Ectodermal cell (in vitro differentiated cells): ENCODE measurements at regions not wholly inside any gene's neighbourhood (a gene's known extent, or its start where the extent isn't known, plus 50 kb on each side); places are given as distances from the start of the nearest gene placed in this dataset.
"Not testable (repeated sequence)": the region's sequence is repeated elsewhere in the genome, so short reads cannot be mapped to it uniquely, and the experiment has no call there.

Source experiments
- H3K27ac ChIP-seq: 2 replicates; pipeline ENCODE4 v1.7.0; 2013; ENCODE audit warnings: mild to moderate bottlenecking, low read depth, low read length; ENCODE audit not compliant: insufficient read depth, poor library complexity, severe bottlenecking
- H3K27me3 ChIP-seq: 2 replicates; pipeline ENCODE4 v1.7.0; 2013; ENCODE audit warnings: mild to moderate bottlenecking, low read length; ENCODE audit not compliant: insufficient read depth, control insufficient read depth, poor library complexity, severe bottlenecking
- H3K36me3 ChIP-seq: one replicate; pipeline ENCODE4 v1.7.0; 2013; ENCODE audit warnings: low read length; ENCODE audit not compliant: control insufficient read depth, insufficient read depth
- H3K4me1 ChIP-seq: one replicate; pipeline ENCODE4 v1.7.0; 2013; ENCODE audit warnings: low read length; ENCODE audit not compliant: control insufficient read depth, insufficient read depth
- H3K4me3 ChIP-seq: 2 replicates; pipeline ENCODE4 v1.7.0; 2013; ENCODE audit warnings: low read depth, low read length, control low read depth; ENCODE audit not compliant: insufficient read depth
- H3K9me3 ChIP-seq: 2 replicates; pipeline ENCODE4 v1.7.0; 2013; ENCODE audit warnings: mild to moderate bottlenecking, low read length, moderate library complexity; ENCODE audit not compliant: control insufficient read depth
- WGBS, 2 experiments: methylation state at CpG; one replicate each; pipeline ENCODE4 v1.1.7; 2013; ENCODE audit warnings: missing lambda C conversion rate in 2 of 2; 5-methylcytosine and 5-hydroxymethylcytosine counted together

DNA sequence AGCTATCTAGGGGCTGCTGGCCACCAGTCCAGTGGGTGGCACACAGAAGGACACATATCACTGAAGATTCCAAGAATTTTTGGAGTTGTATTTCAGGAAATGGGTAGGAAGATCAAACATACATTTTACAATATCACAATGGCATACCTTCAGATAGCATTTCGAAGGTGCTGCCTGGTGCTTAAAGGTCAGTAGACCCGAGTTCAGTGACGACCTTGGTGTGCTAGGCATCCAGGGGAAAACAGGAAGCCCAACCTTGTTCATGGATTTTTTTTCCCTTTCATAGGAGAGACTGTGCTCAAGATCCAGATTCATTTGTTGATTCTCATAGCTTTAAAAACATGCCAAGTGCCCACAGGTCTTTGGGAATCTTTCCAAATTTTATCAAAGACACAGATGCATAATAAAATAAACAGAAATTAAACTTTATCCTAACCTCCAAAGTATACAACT, 51.0 kb upstream of the RCBTB2 start:
- Histone ChIP-seq H3K27me3 (no peaks in the 10 kb centered on the region), H3K27ac (no peak overlapping the region), H3K4me3 (no peak overlapping the region), H3K4me1 (peaks cover 4% of the 10 kb centered on the region), H3K9me3 (no peaks in the 10 kb centered on the region), H3K36me3 (no peaks in the 10 kb centered on the region)
- WGBS, 2 experiments = 91 to 100% methylated on average over 3 of the region's 3 CpGs

DNA sequence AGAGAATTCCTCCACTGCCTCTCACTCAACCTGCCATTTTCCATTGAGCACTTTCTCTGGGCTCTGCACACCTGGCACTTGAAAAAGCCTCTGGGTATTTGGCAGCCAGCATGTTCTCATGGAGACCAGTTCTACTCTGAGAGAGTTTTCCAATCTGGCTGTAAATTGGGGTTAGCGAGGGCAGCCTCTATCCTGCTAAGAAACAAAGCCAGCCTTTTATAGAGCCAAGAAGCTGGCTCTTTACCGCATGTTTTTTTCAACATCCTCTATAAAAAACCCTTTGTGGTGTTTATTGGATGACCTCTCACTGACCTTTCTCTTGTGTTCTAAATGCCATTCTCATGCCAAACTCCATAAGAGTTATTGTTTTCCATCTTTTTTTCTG, 52.6 kb upstream of the RCBTB2 start:
- H3K27me3 ChIP-seq = no peaks in the 10 kb centered on the region
- peaks cover 4% of the 10 kb centered on the region for H3K4me1 ChIP-seq
- H3K27ac ChIP-seq = peak overlapping the region; percentile 11
- no peaks in the 10 kb centered on the region for H3K9me3 ChIP-seq
- 30 to 40% methylated on average over 2 of the region's 2 CpGs for WGBS, 2 experiments
- no peak overlapping the region for H3K4me3 ChIP-seq
- no peaks in the 10 kb centered on the region for H3K36me3 ChIP-seq

DNA sequence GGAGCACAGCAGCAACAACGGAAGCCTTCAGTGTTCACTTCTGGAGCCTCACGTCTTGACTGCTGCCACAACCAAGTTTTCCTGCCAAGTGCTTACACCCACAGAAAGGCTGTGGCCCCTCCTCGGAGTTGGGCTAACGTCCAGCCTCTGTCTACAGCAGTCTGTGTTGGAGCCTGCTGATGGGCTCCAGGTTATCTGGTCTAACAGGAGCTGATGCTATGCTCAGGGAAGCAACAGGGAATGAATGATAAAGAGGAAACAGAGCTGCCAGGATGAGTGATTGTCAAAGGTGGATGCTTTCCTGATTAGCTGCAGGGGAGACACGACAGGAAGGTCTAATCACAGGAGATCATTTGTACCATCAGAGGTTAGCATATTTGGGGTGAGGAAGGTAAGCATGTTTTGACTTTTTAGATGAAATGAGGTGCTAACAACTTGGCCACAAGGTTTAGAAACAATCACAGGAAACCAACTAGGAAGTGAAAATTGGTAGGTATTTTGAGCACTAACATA, 53.8 kb upstream of the RCBTB2 start:
- peaks cover 4% of the 10 kb centered on the region for H3K4me1 ChIP-seq
- no peaks in the 10 kb centered on the region for H3K27me3 ChIP-seq
- H3K4me3 ChIP-seq = no peak overlapping the region
- H3K36me3 ChIP-seq = no peaks in the 10 kb centered on the region
- WGBS, 2 experiments = 73 to 82% methylated on average over 5 of the region's 5 CpGs
- no peaks in the 10 kb centered on the region for H3K9me3 ChIP-seq
- H3K27ac ChIP-seq = no peak overlapping the region

GRCh38 chr13:48588120-48588519, 55.2 kb upstream of the RCBTB2 start:
- no peaks in the 10 kb centered on the region for H3K27me3 ChIP-seq
- 95 to 97% methylated on average over 2 of the region's 2 CpGs for WGBS, 2 experiments
- no peaks in the 10 kb centered on the region for H3K9me3 ChIP-seq
- no peaks in the 10 kb centered on the region for H3K36me3 ChIP-seq
- H3K4me3 ChIP-seq = no peak overlapping the region
- no peak overlapping the region for H3K27ac ChIP-seq
- peaks cover 4% of the 10 kb centered on the region for H3K4me1 ChIP-seq

DNA sequence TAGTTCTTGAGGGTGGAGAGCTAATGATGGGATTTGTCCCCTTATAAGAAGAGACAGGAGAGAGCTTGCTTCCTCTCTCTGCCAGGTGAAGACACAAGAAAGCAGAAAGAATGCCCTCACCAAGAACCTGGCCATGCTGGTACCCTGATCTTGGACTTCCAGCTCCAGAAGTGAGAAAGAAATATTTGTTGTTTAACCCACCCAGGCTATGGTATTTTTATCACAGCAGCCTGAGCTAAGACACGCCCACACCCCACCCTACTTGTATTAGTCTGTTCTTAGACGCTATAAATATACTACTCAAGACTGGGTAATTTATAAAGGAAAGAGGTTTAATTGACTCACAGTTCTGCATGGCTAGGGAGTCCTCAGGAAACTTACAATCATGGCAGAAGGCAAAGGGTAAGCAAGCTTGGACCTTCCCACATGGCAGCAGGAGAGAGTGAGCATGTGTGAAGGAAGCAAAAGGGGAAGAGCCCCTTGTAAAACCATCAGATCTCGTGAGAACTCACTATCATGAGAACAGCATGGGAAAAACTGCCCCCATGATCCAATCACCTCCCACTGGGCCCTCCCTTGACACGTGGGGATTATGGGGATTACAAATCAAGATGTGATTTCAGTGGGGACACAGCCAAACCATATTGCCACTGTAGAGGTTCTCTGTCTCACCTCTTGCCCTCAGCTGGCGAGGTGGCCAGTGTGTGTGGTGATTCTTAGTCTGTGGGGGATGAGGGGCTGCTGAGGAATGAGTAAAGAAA, 57.4 kb upstream of the RCBTB2 start:
- peaks cover 9% of the 10 kb centered on the region for H3K4me1 ChIP-seq
- no peak overlapping the region for H3K27ac ChIP-seq
- no peaks in the 10 kb centered on the region for H3K9me3 ChIP-seq
- no peaks in the 10 kb centered on the region for H3K36me3 ChIP-seq
- H3K27me3 ChIP-seq = no peaks in the 10 kb centered on the region
- WGBS, 2 experiments = 88 to 93% methylated on average over 3 to 5 of the region's 5 CpGs
- H3K4me3 ChIP-seq = no peak overlapping the region

GRCh38 chr13:48591124-48591872, 58.4 kb upstream of the RCBTB2 start:
- not testable (repeated sequence) for H3K4me1 ChIP-seq, H3K27ac ChIP-seq, H3K36me3 ChIP-seq, H3K4me3 ChIP-seq, H3K27me3 ChIP-seq, H3K9me3 ChIP-seq
- WGBS, 2 experiments = 89 to 90% methylated on average over 12 of the region's 12 CpGs

- Histone ChIP-seq H3K4me3 (no peak overlapping the region), H3K27me3 (no peaks in the 10 kb centered on the region), H3K36me3 (no peaks in the 10 kb centered on the region), H3K4me1 (peaks cover 9% of the 10 kb centered on the region), H3K27ac (no peak overlapping the region), H3K9me3 (no peaks in the 10 kb centered on the region)
- WGBS, 2 experiments = 85 to 91% methylated on average over 3 to 4 of the region's 4 CpGs
Observed at GRCh38 chr13:48591889-48592687, 59.2 kb upstream of the RCBTB2 start.

GRCh38 chr13:48592688-48593049, 59.8 kb upstream of the RCBTB2 start:
- Histone ChIP-seq H3K9me3 (no peaks in the 10 kb centered on the region), H3K4me3 (no peak overlapping the region), H3K27me3 (no peaks in the 10 kb centered on the region), H3K4me1 (peaks cover 9% of the 10 kb centered on the region), H3K36me3 (no peaks in the 10 kb centered on the region), H3K27ac (no peak overlapping the region)
- 58 to 83% methylated on average over 1 of the region's 1 CpG for WGBS, 2 experiments

GRCh38 chr13:48593536-48593935, 60.2 kb upstream of the CYSLTR2 start:
- H3K27me3 ChIP-seq = no peaks in the 10 kb centered on the region
- 74 to 76% methylated on average over 4 of the region's 4 CpGs for WGBS, 2 experiments
- H3K4me3 ChIP-seq = no peak overlapping the region
- peaks cover 9% of the 10 kb centered on the region for H3K4me1 ChIP-seq
- H3K36me3 ChIP-seq = no peaks in the 10 kb centered on the region
- no peaks in the 10 kb centered on the region for H3K9me3 ChIP-seq
- H3K27ac ChIP-seq = no peak overlapping the region
